ENCODE measurements at regions not wholly inside any gene's neighbourhood (a gene's known extent, or its start where the extent isn't known, plus 50 kb on each side); places are given as distances from the start of the nearest gene placed in this dataset.
"Not testable (repeated sequence)": the region's sequence is repeated elsewhere in the genome, so short reads cannot be mapped to it uniquely, and the experiment has no call there.

DNA sequence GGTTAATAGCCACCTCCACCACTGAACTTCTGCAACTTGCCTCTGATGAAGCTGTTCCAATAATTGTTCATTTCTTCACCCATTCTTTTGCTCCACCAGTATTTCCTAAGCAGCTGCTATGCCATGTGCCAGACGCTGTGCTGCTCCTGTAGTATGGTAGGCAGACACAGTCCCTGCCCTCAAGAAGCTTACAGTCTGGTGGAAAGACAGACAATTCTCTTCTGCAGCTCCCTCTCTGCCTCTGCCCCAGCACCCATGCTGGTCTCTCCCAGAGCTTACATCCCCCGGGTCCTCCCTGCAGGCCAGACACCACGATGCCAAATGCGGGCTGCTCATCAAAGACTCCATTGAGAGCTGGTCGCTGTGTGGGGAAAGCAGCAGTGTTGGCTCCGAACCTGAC, 111.6 kb upstream of the ESRRB start:
- no peak for DNase-seq

DNA sequence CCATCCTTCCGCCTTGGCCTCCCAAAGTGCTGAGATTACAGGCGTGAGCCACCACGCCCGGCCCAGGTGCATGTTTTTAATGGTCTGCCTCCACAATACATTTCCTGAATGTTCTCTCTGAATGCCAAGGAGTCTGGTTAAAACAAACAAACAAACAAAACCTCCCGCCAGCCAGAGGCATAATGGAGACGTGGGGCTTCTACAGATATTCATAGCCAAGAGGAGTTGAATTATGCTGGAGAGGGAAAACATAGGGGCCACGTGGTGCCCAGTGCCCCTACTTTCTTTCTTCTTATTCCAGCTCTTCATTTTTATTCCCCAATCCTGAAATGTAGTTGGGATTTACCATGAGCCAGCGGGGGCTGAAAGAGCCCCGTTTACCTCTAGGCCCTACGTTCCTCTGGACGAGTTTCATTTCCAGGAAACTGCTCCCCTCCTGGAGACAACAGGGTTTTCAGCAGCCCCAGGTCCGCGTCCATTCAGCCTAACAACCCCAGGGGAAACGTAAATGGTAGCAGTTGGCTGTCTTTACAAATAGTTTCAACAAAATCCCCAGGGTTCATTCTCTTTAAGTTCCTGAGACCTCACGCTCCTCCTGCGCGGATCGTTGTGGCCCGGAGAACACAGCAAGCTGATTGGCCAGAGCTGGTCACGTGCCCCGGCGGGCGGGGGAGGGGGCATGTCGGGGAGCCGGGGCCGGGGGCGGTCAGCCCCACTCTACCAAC, 108.5 kb upstream of the ESRRB start:
- DNase-seq, result peak; percentile 23

GRCh38 chr14:76268047-76268431, 107.9 kb upstream of the ESRRB start:
- DNase-seq, result no peak

DNA sequence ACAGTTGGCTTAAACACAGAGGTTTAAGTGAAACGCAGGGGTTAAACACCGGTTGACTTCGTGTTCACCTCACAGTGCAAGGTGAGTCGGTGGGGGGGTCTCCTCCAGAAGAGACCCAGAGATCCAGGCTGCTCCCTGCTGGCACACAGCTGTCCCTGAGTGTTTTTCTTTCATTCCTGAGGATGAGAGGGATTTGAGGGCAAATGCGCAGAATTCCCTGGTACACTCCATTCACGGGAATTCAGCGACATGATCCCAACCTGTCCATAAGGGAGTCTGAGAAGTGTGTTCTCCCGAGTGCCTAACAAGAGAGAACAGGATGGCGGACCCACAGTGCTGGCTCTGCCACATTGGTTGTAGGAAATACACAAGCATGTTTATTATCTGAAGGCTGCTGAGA, 107.2 kb upstream of the ESRRB start:
- DNase-seq, result no peak

- DNase-seq, result no peak
Measured at GRCh38 chr14:76271041-76271755, 104.7 kb upstream of the ESRRB start.

GRCh38 chr14:76272349-76272748, 103.6 kb upstream of the ESRRB start:
- no peak for DNase-seq

DNA sequence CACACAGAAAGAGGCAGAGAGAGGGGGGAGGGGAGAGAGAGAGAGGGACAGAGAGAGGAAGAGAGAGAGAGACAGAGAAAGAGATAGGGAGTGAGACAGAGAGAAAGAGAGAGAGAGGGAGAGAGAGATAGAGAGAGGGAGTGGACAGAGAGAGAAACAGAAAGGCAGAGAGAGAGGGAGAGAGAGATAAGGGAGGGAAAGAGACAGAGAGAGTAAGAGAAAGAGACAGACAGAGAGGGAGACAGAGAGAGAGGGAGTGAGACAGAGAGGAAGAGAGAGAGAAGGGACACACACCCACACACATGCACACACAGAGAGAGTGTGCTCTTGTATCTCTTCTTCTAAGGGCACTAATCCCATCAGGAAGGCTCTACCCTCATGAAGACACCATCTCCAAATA, 103.2 kb upstream of the ESRRB start:
- no peak for DNase-seq

- no peak for DNase-seq
Measured at GRCh38 chr14:76273346-76273745, 102.6 kb upstream of the ESRRB start.

GRCh38 chr14:76274324-76274723, 101.6 kb upstream of the ESRRB start:
- no peak for DNase-seq

DNA sequence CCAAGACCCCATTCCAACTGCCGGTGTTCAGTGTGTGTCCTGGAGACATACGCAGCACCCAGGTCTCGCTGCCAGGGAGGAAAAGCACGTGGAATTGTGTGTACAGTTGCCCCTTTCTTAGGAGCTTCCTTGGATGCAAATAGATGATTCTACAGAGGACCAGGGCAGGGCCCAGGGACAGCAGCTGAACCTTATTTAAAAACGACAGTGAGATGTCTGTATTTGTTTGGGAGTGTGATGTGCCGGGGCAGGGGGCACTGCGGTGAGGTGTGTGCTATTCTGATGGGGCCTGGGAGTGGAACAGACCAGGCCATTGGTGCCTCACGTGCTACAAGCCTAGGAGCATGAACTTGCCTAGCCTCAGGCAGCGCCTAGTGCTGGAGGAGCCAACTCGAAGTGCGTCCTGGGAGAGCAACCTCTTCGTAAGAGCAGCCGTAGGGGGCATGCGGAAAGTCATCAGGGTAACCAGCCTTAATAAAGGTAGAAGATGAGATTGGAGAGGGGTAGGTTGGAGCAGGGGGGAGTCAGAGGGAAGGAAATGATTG, 98.3 kb upstream of the ESRRB start:
- no peak for DNase-seq

- DNase-seq, result no peak
Measured at GRCh38 chr14:76280221-76280620, 95.7 kb upstream of the ESRRB start.

GRCh38 chr14:76282581-76282980, 93.4 kb upstream of the ESRRB start:
- no peak for DNase-seq

- DNase-seq, result no peak
Measured at GRCh38 chr14:76287063-76287462, 88.9 kb upstream of the ESRRB start.

DNA sequence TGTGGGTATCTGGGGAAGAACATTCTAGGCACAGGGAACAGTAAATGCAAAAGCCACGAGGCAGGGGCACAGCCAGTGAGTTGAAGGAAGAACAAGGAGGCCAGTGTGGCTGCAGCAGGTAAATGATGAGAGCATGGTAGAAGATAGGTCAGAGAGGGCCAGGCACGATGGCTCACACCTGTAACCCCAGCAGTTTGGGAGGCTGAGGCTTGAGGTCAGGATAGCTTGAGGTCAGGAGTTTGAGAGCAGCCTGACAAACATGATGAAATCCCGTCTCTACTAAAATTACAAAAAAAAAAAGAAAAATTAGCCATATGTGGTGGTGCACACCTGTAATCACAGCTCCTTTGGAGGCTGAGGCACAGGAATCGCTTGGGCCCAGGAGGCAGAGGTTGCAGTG, 86.7 kb upstream of the ESRRB start:
- no peak for DNase-seq

DNA sequence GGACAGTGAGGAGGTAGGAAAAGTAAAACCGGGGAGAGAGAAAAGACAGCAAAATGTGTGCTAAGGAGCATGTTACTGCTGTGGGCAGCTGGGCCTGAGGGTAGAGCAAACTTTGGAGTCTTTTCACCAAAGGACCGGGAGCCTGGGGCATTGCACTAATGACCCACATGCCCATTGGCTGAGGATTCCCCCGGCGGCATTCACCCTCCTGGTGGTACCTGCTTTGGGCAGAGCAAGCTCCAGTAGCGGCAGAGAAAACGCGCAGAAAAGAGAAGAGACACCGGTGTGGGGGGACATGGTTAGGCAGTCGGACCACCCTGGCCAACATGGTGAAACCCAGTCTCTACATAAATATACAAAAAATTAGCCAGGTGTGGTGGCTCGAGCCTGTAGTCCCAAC, 83.4 kb upstream of the ESRRB start:
- DNase-seq, result no peak

- DNase-seq, result no peak
Measured at GRCh38 chr14:76293221-76293620, 82.7 kb upstream of the ESRRB start.

- DNase-seq, result no peak
Measured at GRCh38 chr14:76293923-76294322, 82.0 kb upstream of the ESRRB start.

- no peak for DNase-seq
Measured at GRCh38 chr14:76294876-76295275, 81.1 kb upstream of the ESRRB start.

GRCh38 chr14:76298896-76299295, 77.0 kb upstream of the ESRRB start:
- no peak for DNase-seq

GRCh38 chr14:76303188-76303587, 72.7 kb upstream of the ESRRB start:
- not testable (repeated sequence) for DNase-seq

GRCh38 chr14:76304536-76305267, 71.2 kb upstream of the ESRRB start:
- no peak for DNase-seq

- no peak for DNase-seq
Measured at GRCh38 chr14:76305268-76305826, 70.6 kb upstream of the ESRRB start.

DNA sequence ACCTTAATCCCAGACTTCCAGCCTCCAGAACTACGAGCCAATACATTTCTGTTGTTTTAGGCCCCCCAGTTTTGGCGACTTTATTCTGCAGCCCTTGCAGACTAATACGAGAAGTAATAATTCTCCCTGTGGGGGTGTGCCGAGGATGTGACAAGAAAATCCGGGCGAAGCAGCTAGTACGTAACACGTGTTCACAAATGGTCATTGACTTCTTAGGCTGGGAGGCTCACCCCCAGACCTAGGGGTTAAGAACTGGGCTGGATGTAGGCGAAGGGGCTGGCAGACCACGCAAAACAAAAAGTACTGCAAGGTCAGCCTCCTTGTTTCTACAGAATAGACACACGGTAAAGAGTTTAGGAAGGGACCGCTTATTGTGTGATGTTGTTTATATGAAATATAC, 69.8 kb upstream of the ESRRB start:
- DNase-seq, result no peak

Measured in fibroblast of skin of abdomen (primary cell).